ENCODE measurements at regions not wholly inside any gene's neighbourhood (a gene's known extent, or its start where the extent isn't known, plus 50 kb on each side); places are given as distances from the start of the nearest gene placed in this dataset.

DNA sequence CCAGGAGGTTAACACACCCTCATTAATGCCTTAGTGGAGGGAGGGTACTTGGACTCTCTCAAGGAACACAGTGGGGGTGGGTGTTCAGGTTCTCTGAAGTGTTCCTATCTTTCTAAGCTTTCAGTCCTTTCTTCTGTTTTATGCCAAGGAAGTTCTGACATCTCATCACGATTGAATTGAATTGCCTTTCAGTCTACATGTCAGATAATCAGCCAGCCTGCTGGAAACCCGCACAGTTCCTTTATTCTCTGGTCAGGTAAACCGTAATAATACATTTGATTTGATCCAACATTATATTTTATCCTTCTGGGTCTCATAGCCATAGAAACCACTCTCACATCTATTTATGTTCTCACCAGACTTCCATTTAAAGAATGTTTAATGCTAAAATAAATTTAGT, 339.0 kb downstream of the RWDD3 start:
- in situ Hi-C loops (cut with MboI) = no loop called here
- intact Hi-C loops (cut with micrococcal nuclease) = no loop called here
- POLR2A ChIA-PET = no interaction called here
- DNase-seq (ENCODE audit: extremely low read depth in 1 of 4, low spot score in 3 of 4) = no peak
- no peak for FAIRE-seq
- H3K4me2 ChIP-seq (ENCODE audit: insufficient read depth, low read length) = no peak overlapping the region
- H3K79me2 ChIP-seq (ENCODE audit: control insufficient read depth, insufficient read depth, low read length) = no peaks in the 10 kb centered on the region
- CTCF ChIA-PET (ENCODE audit: low intra/inter-chr PET ratio) = no interaction called here
- BruUV-seq (replicated peaks) = no TSS peak
- no peaks in the 10 kb centered on the region for H3K9me3 ChIP-seq (replicated peaks; ENCODE audit: control insufficient read depth, insufficient read depth, low read depth, low read length)
- no peaks in the 10 kb centered on the region for H3K36me3 ChIP-seq (ENCODE audit: control insufficient read depth, insufficient read depth, low read length)
- TF ChIP-seq ZNF197 (CRISPR knock-in tag; IDR thresholded peaks at IDR 0.05; ENCODE audit: low read depth) (no peak), GATAD2B (IDR thresholded peaks at IDR 0.05; ENCODE audit: borderline replicate concordance) (no peak), NCOA6 (IDR thresholded peaks at IDR 0.05) (no peak), POLR2A (conservative IDR thresholded peaks at IDR 0.05) (no peak)
- no peak overlapping the region for H3K9ac ChIP-seq (ENCODE audit: insufficient read depth in 1 of 2, low read depth in 2 of 2, low read length in 2 of 2)
- no peaks in the 10 kb centered on the region for H4K20me1 ChIP-seq (replicated peaks; ENCODE audit: control insufficient read depth, insufficient read depth, low read length)
- H3K27ac ChIP-seq (ENCODE audit: extremely low read depth, low read depth, low read length) = no peak overlapping the region
- no peaks in the 10 kb centered on the region for H3K27me3 ChIP-seq (ENCODE audit: control insufficient read depth in 2 of 2, insufficient read depth in 2 of 2, low read length in 2 of 2)
- H3K4me1 ChIP-seq (replicated peaks in 1 of 2; ENCODE audit: control insufficient read depth in 2 of 2, insufficient read depth in 2 of 2, low read length in 2 of 2) = no peaks in the 10 kb centered on the region
- no peak for ATAC-seq
- no peaks in the 10 kb centered on the region for H3K9me1 ChIP-seq (ENCODE audit: control insufficient read depth, insufficient read depth, low read length)
- no peak overlapping the region for H3K4me3 ChIP-seq
- H2AFZ ChIP-seq (ENCODE audit: low read depth, low read length) = no peak overlapping the region
- WGBS (ENCODE audit: insufficient coverage, low coverage, missing lambda C conversion rate) = 0% methylated on average over 3 of the region's 3 CpGs

DNA sequence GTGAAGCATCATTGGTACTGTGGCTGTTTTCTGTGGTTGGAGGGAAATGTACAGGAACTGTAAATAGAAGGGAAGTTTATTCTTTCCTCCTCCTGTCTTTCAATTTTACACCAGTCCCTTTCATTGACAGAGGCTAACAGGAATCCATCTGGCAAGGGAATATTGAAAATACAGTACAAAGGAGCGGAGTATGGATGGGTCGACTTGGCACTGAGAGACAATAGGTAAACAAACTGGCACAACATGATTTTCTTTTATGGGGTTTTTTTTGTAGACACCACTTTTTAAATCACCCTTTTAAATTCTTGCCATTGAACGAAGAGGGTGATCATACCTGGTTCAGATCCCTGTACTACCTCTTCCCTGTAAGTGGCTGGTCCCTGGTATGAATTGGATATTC, 341.3 kb downstream of the RWDD3 start:
- Histone ChIP-seq H3K4me1 (replicated peaks in 1 of 2; ENCODE audit: control insufficient read depth in 2 of 2, insufficient read depth in 2 of 2, low read length in 2 of 2) (no peaks in the 10 kb centered on the region), H3K4me3 (no peak overlapping the region), H3K4me2 (ENCODE audit: insufficient read depth, low read length) (no peak overlapping the region), H3K9ac (ENCODE audit: insufficient read depth in 1 of 2, low read depth in 2 of 2, low read length in 2 of 2) (no peak overlapping the region), H3K36me3 (ENCODE audit: control insufficient read depth, insufficient read depth, low read length) (no peaks in the 10 kb centered on the region), H3K27ac (ENCODE audit: extremely low read depth, low read depth, low read length) (no peak overlapping the region), H3K79me2 (ENCODE audit: control insufficient read depth, insufficient read depth, low read length) (no peaks in the 10 kb centered on the region), H3K9me1 (ENCODE audit: control insufficient read depth, insufficient read depth, low read length) (no peaks in the 10 kb centered on the region), H3K27me3 (ENCODE audit: control insufficient read depth in 2 of 2, insufficient read depth in 2 of 2, low read length in 2 of 2) (no peaks in the 10 kb centered on the region), H2AFZ (ENCODE audit: low read depth, low read length) (no peak overlapping the region), H3K9me3 (replicated peaks; ENCODE audit: control insufficient read depth, insufficient read depth, low read depth, low read length) (no peaks in the 10 kb centered on the region), H4K20me1 (replicated peaks; ENCODE audit: control insufficient read depth, insufficient read depth, low read length) (no peaks in the 10 kb centered on the region)
- ATAC-seq (no peak), DNase-seq (ENCODE audit: extremely low read depth in 1 of 4, low spot score in 3 of 4) (no peak), FAIRE-seq (no peak)
- ChIA-PET CTCF (ENCODE audit: low intra/inter-chr PET ratio) (no interaction called here), POLR2A (no interaction called here)
- 3% methylated on average over 3 of the region's 3 CpGs for WGBS (ENCODE audit: insufficient coverage, low coverage, missing lambda C conversion rate)
- in situ Hi-C loops (cut with MboI) = no loop called here
- intact Hi-C loops (cut with micrococcal nuclease) = no loop called here
- no TSS peak for BruUV-seq (replicated peaks)
- no peak for TF ChIP-seq SOX6 (IDR thresholded peaks at IDR 0.05)
- no peak for TF ChIP-seq ERF (CRISPR knock-in tag; IDR thresholded peaks at IDR 0.05)
- TF ChIP-seq MAZ (CRISPR knock-in tag; conservative IDR thresholded peaks at IDR 0.05 in 1 of 2, IDR thresholded peaks at IDR 0.05 in 1 of 2) = no peak
- no peak for TF ChIP-seq TCF7L2 (IDR thresholded peaks at IDR 0.05; ENCODE audit: low read depth, low read length)
- TF ChIP-seq PHTF2 (CRISPR knock-in tag; IDR thresholded peaks at IDR 0.05) = no peak
- TF ChIP-seq PHB2 (IDR thresholded peaks at IDR 0.05; ENCODE audit: low read depth) = no peak
- TF ChIP-seq ZKSCAN3 (CRISPR knock-in tag; IDR thresholded peaks at IDR 0.05) = no peak
- TF ChIP-seq, protein P1, sequence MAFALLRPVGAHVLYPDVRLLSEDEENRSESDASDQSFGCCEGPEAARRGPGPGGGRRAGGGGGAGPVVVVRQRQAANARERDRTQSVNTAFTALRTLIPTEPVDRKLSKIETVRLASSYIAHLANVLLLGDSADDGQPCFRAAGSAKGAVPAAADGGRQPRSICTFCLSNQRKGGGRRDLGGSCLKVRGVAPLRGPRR (CRISPR knock-in tag; IDR thresholded peaks at IDR 0.05) = no peak
- no peak for TF ChIP-seq CC2D1A (IDR thresholded peaks at IDR 0.05)
- TF ChIP-seq CHD2 (IDR thresholded peaks at IDR 0.05; ENCODE audit: low read depth, low read length) = no peak
- TF ChIP-seq, protein P2, sequence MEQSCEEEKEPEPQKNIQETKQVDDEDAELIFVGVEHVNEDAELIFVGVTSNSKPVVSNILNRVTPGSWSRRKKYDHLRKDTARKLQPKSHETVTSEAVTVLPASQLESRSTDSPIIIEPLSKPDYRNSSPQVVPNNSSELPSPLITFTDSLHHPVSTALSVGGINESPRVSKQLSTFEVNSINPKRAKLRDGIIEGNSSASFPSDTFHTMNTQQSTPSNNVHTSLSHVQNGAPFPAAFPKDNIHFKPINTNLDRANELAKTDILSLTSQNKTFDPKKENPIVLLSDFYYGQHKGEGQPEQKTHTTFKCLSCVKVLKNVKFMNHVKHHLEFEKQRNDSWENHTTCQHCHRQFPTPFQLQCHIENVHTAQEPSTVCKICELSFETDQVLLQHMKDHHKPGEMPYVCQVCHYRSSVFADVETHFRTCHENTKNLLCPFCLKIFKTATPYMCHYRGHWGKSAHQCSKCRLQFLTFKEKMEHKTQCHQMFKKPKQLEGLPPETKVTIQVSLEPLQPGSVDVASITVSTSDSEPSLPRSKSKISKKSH (CRISPR knock-in tag; IDR thresholded peaks at IDR 0.05) = no peak
- TF ChIP-seq GTF2E2 (tag; IDR thresholded peaks at IDR 0.05) = no peak
- TF ChIP-seq ZBTB17 (CRISPR knock-in tag; IDR thresholded peaks at IDR 0.05) = no peak
- TF ChIP-seq NFIC (IDR thresholded peaks at IDR 0.05) = no peak
- no peak for TF ChIP-seq ZNF764 (CRISPR knock-in tag; IDR thresholded peaks at IDR 0.05; ENCODE audit: low read depth)
- TF ChIP-seq MYBL2 (IDR thresholded peaks at IDR 0.05; ENCODE audit: low read depth) = no peak
- no peak for TF ChIP-seq MYBL2 (CRISPR knock-in tag; IDR thresholded peaks at IDR 0.05; ENCODE audit: borderline replicate concordance)
